GM10266 (cell line): ENCODE measurements at regions not wholly inside any gene's neighbourhood (a gene's known extent, or its start where the extent isn't known, plus 50 kb on each side); places are given as distances from the start of the nearest gene placed in this dataset.

Experiments used
- DNase-seq: peaks from one replicate; pipeline ENCODE4 v3.0.0; 2012; ENCODE audit errors: extremely low spot score
- CTCF ChIP-seq: IDR thresholded peaks from 2 replicates; pipeline ENCODE4 v1.5.1; 2012; ENCODE audit warnings: mild to moderate bottlenecking, low read depth; ENCODE audit not compliant: control insufficient read depth, insufficient read depth; ENCODE audit errors: missing control alignments

GRCh38 chr13:44157606-44158005 is 216.0 kb upstream of the SERP2 start:
- no peak for TF ChIP-seq CTCF

GRCh38 chr13:44158098-44158521 is 215.5 kb upstream of the SERP2 start:
- no peak for TF ChIP-seq CTCF
- DNase-seq: no peak

More at GRCh38 chr13:44157606-44158005, 216.0 kb upstream of the SERP2 start:
- DNase-seq: no peak

GRCh38 chr13:44158881-44159632 is 214.6 kb upstream of the SERP2 start:
- TF ChIP-seq CTCF: no peak
- DNase-seq: no peak

- no peak for TF ChIP-seq CTCF
- no peak for DNase-seq
These were observed 213.9 kb upstream of the SERP2 start for GRCh38 chr13:44159633-44160279.

GRCh38 chr13:44160591-44161191 is 212.9 kb upstream of the SERP2 start:
- no peak for TF ChIP-seq CTCF
- no peak for DNase-seq

- no peak for TF ChIP-seq CTCF
- DNase-seq: no peak
These were observed 210.5 kb upstream of the SERP2 start for GRCh38 chr13:44163108-44163507.
